ENCODE measurements at regions not wholly inside any gene's neighbourhood (a gene's known extent, or its start where the extent isn't known, plus 50 kb on each side); places are given as distances from the start of the nearest gene placed in this dataset.

DNA sequence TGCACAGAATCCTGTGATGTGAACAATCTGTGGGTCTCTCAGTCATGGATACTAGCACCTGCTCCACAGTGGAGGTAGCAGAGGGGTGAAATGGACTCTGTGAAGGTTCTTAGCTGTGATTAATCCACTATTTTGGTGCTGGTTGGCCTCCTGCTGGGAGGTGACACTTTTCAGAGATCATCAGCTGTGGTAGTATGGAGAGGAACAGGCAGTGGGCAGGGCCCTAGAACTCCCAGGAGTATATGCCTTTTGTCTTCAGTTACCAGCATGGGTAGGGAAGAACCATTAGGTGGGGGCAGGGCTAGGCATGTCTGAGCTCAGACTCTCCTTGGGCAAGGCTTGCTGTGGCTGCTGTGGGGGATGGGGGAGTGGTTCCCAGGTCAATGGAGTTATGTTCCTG lies 54.0 kb upstream of the KCNJ15 start:
- TF ChIP-seq, protein P1, sequence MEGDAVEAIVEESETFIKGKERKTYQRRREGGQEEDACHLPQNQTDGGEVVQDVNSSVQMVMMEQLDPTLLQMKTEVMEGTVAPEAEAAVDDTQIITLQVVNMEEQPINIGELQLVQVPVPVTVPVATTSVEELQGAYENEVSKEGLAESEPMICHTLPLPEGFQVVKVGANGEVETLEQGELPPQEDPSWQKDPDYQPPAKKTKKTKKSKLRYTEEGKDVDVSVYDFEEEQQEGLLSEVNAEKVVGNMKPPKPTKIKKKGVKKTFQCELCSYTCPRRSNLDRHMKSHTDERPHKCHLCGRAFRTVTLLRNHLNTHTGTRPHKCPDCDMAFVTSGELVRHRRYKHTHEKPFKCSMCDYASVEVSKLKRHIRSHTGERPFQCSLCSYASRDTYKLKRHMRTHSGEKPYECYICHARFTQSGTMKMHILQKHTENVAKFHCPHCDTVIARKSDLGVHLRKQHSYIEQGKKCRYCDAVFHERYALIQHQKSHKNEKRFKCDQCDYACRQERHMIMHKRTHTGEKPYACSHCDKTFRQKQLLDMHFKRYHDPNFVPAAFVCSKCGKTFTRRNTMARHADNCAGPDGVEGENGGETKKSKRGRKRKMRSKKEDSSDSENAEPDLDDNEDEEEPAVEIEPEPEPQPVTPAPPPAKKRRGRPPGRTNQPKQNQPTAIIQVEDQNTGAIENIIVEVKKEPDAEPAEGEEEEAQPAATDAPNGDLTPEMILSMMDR (conservative IDR thresholded peaks at IDR 0.05), result no peak
- no peak overlapping the region for H3K27ac ChIP-seq

DNA sequence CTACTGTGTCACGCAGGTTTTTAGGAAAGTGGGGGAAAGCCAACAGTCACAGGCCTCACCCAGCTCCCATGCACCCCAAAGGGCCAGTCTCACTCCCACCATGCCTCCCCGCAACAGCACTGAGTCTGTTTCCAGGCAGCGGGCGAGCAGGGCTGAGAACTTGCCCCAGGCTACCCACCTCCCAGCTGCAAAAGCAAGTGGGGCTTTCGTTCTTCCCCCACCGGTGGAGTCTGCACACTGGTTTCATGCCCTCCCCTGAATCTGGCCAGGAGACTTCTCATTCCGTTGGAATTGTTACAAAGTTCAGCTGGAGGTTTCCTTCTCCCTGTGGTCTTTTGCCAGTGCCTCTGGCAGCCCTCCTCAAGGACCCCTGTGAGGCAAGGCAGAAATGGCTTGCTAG lies 53.6 kb upstream of the KCNJ15 start:
- no peak overlapping the region for H3K27ac ChIP-seq
- TF ChIP-seq, protein P1 (conservative IDR thresholded peaks at IDR 0.05), result no peak

- TF ChIP-seq, protein P1 (conservative IDR thresholded peaks at IDR 0.05), result no peak
These were observed 50.9 kb upstream of the KCNJ15 start for GRCh38 chr21:38205940-38206339.

DNA sequence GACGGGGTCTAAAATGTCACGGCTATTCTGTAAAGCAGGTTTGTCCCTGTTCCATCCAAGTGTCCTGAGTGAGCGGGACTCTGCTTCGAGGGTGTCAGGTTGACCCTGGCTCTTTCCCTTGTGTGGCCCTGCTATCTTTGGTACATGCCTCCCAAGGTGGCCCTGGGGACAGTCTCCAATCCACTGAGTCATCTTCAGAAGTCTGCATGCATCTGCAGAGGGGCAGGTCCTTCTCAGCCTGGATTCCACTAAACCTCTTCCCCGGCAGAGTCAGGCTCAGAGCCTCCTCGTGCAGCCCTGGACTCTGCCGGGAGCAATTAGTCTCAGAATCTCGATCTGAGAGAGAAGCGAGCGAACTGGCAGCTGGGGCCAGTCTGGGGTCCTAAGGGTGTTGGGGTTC lies 50.1 kb upstream of the KCNJ15 start:
- TF ChIP-seq, protein P1 (conservative IDR thresholded peaks at IDR 0.05), result no peak

More at GRCh38 chr21:38205940-38206339, 50.9 kb upstream of the KCNJ15 start:
- H3K27ac ChIP-seq, result no peak overlapping the region

More for the DNA sequence above, 50.1 kb upstream of the KCNJ15 start:
- H3K27ac ChIP-seq, result no peak overlapping the region
